Urinary bladder (tissue), 3 donors: ENCODE measurements at regions not wholly inside any gene's neighbourhood (a gene's known extent, or its start where the extent isn't known, plus 50 kb on each side); places are given as distances from the start of the nearest gene placed in this dataset.
A peak's percentile ranks its signal among the peaks of the same experiment; 100 is the strongest.

Experiments used
- DNase-seq: peaks from one replicate; pipeline ENCODE4 v3.0.0-alpha.2; 2015; ENCODE audit errors: extremely low spot score
- H3K27ac ChIP-seq: one replicate; pipeline ENCODE4 v1.5.1; 2013; ENCODE audit warnings: low read depth, mild to moderate bottlenecking, moderate library complexity
- H3K36me3 ChIP-seq: one replicate; pipeline ENCODE4 v1.6.1; 2013; ENCODE audit warnings: mild to moderate bottlenecking, moderate library complexity; ENCODE audit not compliant: insufficient read depth
- H3K4me1 ChIP-seq: one replicate; pipeline ENCODE4 v1.6.1; 2013; ENCODE audit warnings: mild to moderate bottlenecking, moderate library complexity; ENCODE audit not compliant: insufficient read depth
- H3K4me3 ChIP-seq: one replicate; pipeline ENCODE4 v1.5.1; 2013; ENCODE audit warnings: low read depth, low read length
- WGBS: extraction: QIAGEN DNeasy Blood & Tissue Kit; methylation state at CpG from one replicate; pipeline ENCODE4 v1.1.7; 2013; 5-methylcytosine and 5-hydroxymethylcytosine counted together
- donor health status: healthy with polysubstance abuse.
- donor health status: healthy.

GRCh38 chr18:34458410-34458977 lies 233.8 kb upstream of the NOL4 start:
- no peak overlapping the region for H3K4me3 ChIP-seq
- no peak for DNase-seq
- H3K4me1 ChIP-seq, result no peaks in the 10 kb centered on the region
- H3K36me3 ChIP-seq, result no peaks in the 10 kb centered on the region
- H3K27ac ChIP-seq, result no peak overlapping the region
- 70% methylated on average over 3 of the region's 3 CpGs for WGBS

DNA sequence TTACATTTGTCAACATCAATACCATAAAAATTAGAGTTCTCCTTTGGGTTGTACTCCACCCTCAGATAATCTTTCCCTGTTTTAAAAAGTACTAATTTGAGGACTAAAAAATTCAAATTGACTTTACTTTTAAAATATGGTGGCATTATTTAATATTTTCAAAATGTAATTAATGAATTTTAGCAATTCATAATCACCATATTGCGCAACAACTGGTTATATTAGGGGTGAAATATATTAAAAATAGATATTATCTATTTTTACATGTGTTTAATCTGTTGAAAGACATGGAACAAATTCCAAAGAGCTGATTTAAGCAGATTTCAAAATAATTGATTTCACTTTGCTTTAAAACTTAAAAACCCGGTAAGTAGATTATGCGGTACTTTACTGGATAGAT lies 236.6 kb upstream of the NOL4 start:
- DNase-seq, result no peak
- Histone ChIP-seq H3K27ac (no peak overlapping the region), H3K4me3 (no peak overlapping the region), H3K36me3 (no peaks in the 10 kb centered on the region), H3K4me1 (no peaks in the 10 kb centered on the region)
- 86% methylated on average over 3 of the region's 3 CpGs for WGBS

DNA sequence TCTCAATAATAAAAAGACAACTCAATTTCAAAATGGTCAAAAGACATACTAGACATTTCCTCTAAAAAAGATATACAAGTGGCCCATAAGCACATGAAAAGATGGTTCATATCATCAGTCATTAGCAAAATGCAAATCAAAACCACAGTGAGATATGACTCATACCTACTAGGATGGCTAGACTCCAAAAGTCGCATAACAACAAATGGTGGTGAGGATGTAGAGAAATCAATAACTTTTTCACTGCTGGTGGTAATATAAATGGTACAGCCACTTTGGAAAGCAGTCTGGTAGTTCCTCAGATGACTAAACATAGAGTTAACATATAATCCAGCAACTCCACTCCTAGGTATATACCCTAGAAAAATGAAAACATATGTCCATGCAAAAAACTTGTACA lies 242.3 kb upstream of the NOL4 start:
- 79% methylated on average over 1 of the region's 1 CpG for WGBS

DNA sequence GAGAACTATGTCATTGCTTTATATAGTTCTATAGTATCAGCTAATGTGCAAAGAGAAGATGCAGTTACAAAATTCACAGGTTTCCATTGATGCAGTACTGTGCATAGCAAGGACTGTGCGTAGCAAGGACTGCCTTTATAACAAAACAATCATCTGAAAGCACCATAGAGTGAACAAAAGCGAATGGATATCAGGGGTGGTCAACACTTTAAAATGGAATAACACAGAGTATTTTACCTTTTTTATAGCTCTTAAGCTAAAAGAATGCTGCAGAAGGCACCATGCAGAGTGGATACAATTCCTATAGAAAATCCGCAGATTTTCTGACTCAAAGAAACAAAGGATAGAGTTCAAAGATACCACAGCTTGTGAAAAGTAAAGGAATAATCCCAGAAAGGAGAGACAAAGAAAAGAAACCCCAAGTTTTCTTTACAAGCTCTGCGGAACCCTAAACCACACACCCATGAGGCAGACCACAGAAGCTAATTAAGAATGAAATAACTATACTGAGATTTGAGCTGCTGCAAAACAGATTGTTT lies 229.9 kb upstream of the DTNA start:
- no peaks in the 10 kb centered on the region for H3K36me3 ChIP-seq
- no peaks in the 10 kb centered on the region for H3K4me1 ChIP-seq
- no peak overlapping the region for H3K4me3 ChIP-seq
- H3K27ac ChIP-seq, result no peak overlapping the region
- DNase-seq, result no peak
- WGBS, result 63% methylated on average over 4 of the region's 4 CpGs

More for the DNA sequence above, 242.3 kb upstream of the NOL4 start:
- H3K27ac ChIP-seq, result no peak overlapping the region
- H3K4me1 ChIP-seq, result no peaks in the 10 kb centered on the region
- no peak overlapping the region for H3K4me3 ChIP-seq
- no peak for DNase-seq
- H3K36me3 ChIP-seq, result no peaks in the 10 kb centered on the region

- H3K4me3 ChIP-seq, result no peak overlapping the region
- no peak for DNase-seq
- no peak overlapping the region for H3K27ac ChIP-seq
- no peaks in the 10 kb centered on the region for H3K4me1 ChIP-seq
- no peaks in the 10 kb centered on the region for H3K36me3 ChIP-seq
These were observed 227.9 kb upstream of the DTNA start for GRCh38 chr18:34482204-34482603.

DNA sequence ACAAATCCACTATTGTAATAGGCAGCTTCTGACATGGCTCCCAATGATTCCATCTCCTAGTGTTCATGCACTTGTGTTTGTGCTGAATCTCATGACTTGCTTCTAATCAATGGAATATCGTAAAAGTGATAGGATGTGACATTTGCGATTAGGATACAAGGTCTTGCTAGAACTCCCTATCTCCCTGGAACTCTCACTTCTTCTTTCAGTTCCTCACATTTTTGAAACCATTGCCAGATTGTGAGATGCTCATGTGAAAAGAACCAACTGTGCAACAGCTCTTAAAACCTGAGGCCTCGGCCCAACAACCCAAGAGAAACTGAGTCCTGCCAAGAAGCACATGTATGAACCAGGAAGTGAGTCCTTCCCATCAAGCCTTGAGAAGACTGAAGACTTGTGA lies 226.9 kb upstream of the DTNA start:
- H3K27ac ChIP-seq, result no peak overlapping the region
- H3K36me3 ChIP-seq, result no peaks in the 10 kb centered on the region
- no peak for DNase-seq
- WGBS, result 56% methylated on average over 3 of the region's 3 CpGs
- H3K4me3 ChIP-seq, result no peak overlapping the region
- H3K4me1 ChIP-seq, result no peaks in the 10 kb centered on the region

DNA sequence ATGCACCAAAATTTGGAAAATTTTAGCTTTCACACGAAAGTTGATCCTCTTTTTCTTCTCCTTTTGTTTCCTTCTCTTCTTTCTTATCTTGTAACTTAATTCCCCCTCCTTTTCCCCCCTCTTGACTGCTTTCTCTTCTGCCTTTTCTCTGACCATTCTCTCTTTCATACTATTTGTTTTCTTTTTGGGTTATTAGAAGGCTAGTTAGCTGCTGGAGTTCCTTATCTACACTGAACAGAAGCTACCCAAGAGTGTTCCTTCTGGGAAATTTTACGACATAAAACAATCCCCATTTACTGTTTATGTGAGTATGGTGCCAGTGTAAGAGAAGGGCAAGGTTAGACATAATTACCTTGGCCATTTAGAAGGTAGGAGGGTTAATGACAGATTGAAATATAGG lies 218.4 kb upstream of the DTNA start:
- 39% methylated on average over 2 of the region's 2 CpGs for WGBS
- Histone ChIP-seq H3K4me1 (no peaks in the 10 kb centered on the region), H3K36me3 (no peaks in the 10 kb centered on the region), H3K27ac (no peak overlapping the region), H3K4me3 (no peak overlapping the region)
- DNase-seq, result no peak

DNA sequence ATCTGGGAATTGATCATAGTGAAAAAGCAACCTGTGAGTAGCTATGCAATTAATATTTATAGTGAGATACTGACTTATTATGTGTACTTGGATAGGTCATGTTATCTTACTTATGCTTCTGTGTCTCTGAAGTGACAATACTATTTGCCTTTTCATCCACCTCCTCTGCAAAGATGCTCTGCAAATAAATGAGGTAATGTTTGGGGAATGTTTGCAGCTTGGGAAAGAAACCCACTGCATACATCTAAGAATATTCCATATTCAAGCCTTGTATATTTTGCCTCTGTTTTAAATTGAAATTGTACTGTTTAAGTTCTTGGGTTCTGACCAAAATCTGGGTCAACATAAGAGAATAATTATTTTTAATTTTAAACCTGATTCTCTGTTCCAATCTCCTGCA lies 217.4 kb upstream of the DTNA start:
- H3K4me1 ChIP-seq, result no peaks in the 10 kb centered on the region
- no peaks in the 10 kb centered on the region for H3K36me3 ChIP-seq
- DNase-seq, result no peak
- no peak overlapping the region for H3K27ac ChIP-seq
- no peak overlapping the region for H3K4me3 ChIP-seq

GRCh38 chr18:34493099-34493544 lies 217.0 kb upstream of the DTNA start:
- Histone ChIP-seq H3K36me3 (no peaks in the 10 kb centered on the region), H3K27ac (no peak overlapping the region), H3K4me3 (peak overlapping the region; percentile 60), H3K4me1 (no peaks in the 10 kb centered on the region)
- DNase-seq, result peak; percentile 43
- 2% methylated on average over 18 of the region's 18 CpGs for WGBS

- Histone ChIP-seq H3K4me3 (peak overlapping the region; percentile 60), H3K27ac (no peak overlapping the region), H3K4me1 (no peaks in the 10 kb centered on the region), H3K36me3 (no peaks in the 10 kb centered on the region)
- DNase-seq, result no peak
- WGBS, result under 1% methylated on average over 101 of the region's 101 CpGs
These were observed 216.3 kb upstream of the DTNA start for GRCh38 chr18:34493566-34494358.

DNA sequence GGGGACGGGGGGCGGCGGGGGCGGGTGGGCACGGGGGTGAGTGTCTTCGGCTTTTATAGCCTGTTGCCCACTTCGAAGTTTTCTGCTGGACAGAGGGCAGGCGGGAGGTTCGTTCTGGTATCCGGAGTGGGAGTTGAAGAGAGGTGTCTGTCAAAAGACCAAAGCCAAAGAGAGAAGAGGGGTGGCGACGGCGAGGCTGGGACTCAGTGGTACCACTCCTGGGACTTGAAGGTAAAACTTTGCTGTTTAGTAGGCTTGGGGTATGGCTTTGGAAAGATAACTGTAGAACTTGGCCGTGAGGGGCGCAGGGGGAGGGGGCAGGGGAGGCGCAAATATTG lies 215.8 kb upstream of the DTNA start:
- no peak for DNase-seq
- 6% methylated on average over 16 of the region's 16 CpGs for WGBS
- Histone ChIP-seq H3K36me3 (no peaks in the 10 kb centered on the region), H3K27ac (no peak overlapping the region), H3K4me1 (no peaks in the 10 kb centered on the region), H3K4me3 (peak overlapping the region; percentile 60)

GRCh38 chr18:34495506-34495905 lies 214.6 kb upstream of the DTNA start:
- Histone ChIP-seq H3K27ac (no peak overlapping the region), H3K4me3 (no peak overlapping the region), H3K36me3 (no peaks in the 10 kb centered on the region), H3K4me1 (no peaks in the 10 kb centered on the region)
- no peak for DNase-seq
- WGBS, result 56% methylated on average over 6 of the region's 6 CpGs

DNA sequence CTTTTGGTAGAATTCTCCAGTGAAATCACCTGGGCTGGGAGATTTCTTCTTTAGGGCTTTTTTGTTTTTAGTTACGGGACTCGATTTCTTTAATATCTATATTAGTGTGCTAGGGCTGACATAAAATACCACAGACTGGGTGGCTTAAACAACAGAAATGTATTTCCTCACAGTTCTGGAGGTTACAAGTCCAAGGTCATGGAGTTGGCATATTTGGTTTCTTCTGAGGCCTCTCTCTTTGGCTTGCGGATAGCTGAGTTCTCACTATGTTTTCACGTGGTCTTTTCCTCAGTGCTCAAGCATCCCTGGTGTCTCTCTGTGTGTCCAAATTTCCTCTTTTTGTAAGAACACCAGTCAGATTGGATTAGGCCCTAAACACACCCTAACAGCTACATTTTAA lies 208.5 kb upstream of the DTNA start:
- Histone ChIP-seq H3K4me3 (no peak overlapping the region), H3K4me1 (no peaks in the 10 kb centered on the region), H3K27ac (no peak overlapping the region), H3K36me3 (no peaks in the 10 kb centered on the region)
- 69% methylated on average over 4 of the region's 4 CpGs for WGBS
- DNase-seq, result no peak

- 91% methylated on average over 1 of the region's 1 CpG for WGBS
- no peak overlapping the region for H3K27ac ChIP-seq
- no peaks in the 10 kb centered on the region for H3K4me1 ChIP-seq
- H3K36me3 ChIP-seq, result no peaks in the 10 kb centered on the region
- DNase-seq, result no peak
- no peak overlapping the region for H3K4me3 ChIP-seq
These were observed 203.9 kb upstream of the DTNA start for GRCh38 chr18:34506198-34506597.
